T1000 (cell line): ENCODE measurements at regions not wholly inside any gene's neighbourhood (a gene's known extent, or its start where the extent isn't known, plus 50 kb on each side); places are given as distances from the start of the nearest gene placed in this dataset.

Experiments used
- DNase-seq: peaks from one replicate; lab custom pipeline; 2025; ENCODE audit warnings: mixed read lengths; lab: John Stamatoyannopoulos, UW

DNA sequence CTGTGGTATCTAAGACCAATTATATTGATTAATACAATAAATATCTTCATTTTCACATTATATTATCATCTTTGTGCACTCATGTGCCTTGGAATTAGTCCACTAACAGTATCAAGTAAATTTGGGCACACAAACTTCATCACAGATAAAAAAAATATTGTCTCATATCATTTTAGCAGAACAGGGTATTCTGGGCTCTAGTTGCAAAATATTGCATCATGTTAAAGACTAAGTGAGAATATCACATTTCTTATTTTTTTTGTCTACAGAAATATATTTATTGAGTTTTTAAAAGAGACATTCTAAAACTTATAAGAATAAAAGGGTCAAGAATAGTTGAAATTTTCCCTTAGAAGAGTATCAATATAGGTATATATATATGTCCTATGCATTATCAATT, 754.1 kb upstream of the MAN1A1 start:
- no peak for DNase-seq

- DNase-seq = no peak
Measured at GRCh38 chr6:120096696-120097260, 747.2 kb upstream of the MAN1A1 start.

DNA sequence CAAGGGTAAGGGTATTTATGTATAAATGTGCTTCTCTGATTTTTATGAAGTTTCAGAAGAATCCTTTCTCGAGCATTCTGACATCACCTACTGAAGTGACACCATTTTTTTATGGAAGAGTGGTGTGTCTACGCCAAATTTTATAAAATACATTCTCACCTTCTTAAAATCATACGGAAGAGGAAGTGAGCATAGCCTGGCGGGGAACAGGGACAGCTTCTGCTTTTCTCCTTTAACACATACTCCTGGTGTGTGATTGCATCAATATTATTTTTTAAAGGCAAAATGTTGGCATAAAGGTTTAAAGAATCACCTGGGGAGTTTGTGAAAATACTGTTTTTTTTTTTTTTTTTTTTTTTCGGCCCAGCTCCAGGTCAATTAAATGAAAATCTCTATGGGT, 733.6 kb upstream of the MAN1A1 start:
- no peak for DNase-seq

DNA sequence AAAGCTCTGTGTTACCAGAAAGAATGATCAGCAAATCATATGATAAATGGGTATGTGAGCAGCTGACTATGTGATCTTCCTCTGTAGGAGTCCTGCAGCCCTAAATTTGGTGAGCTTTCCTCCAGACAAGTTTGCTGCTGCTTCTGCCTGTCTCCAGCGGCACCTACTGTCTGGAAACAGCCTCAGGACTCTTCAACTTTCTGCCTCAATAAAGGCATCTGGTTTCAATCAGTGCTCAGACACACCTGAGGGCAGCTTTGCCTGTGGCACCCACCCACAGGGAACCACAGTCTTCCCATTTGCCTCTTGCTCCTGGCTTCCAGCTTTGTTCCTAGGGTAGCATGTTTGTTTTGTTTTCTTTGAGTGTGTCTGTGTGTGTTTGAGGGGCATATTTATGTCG, 727.9 kb upstream of the MAN1A1 start:
- no peak for DNase-seq

- no peak for DNase-seq
Measured at GRCh38 chr6:120058410-120058809, 708.8 kb upstream of the MAN1A1 start.

DNA sequence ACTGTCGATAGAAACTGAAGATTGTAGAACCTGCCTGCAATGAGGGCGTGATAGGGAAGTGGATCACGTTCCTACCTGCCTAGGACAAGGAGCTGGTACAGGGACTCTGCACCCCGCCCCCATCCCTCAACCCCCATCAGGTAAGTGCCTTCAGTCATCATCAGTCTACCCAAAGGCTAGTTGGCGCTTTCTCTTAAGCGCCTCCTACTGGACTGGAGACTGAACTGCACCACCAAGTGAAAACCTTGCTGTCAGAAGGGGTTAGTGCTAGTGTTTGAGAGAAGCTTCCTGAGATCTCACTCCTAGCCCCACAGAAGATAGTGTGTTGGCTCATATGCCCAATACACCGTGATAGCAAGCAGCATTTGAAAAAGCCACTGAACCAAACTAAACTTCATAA, 706.5 kb upstream of the MAN1A1 start:
- DNase-seq = no peak

DNA sequence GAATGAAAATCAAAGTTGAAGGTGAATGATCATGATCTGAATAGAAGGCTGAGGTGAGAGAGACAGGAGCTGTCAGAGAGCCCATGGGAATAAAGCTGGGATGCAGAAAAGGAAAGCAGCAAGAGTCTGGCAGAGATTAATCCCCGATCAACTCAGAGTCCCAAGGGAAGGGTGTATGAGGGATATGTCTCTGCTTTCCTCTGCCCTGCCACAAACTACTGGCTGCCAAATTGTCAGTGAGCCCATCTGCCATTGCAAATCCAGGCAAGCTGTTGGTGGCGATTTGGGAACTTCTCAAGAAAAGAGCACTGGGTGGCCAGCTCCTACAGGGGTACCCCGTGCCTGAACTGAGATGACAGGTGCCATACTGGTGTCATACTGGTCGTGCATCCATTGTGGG, 705.5 kb upstream of the MAN1A1 start:
- no peak for DNase-seq

DNA sequence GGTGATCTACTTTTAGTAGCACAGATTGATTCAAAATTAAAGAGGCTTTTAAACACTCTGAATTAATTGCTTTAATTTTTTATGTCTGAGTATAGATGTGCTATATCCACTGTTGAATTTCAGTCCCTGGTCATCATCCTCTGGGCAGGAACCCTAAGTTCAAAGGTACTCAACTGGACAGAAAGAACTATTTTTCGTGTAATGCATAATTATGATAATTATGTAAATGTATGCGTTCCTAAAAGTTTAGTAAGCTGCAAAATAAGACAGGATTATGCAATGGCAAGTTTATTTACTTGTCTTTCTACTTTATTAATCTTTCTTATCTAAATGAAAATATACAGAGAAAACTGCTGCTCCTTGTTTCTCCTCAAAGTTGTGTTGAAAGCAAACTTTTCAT, 690.1 kb upstream of the MAN1A1 start:
- no peak for DNase-seq

DNA sequence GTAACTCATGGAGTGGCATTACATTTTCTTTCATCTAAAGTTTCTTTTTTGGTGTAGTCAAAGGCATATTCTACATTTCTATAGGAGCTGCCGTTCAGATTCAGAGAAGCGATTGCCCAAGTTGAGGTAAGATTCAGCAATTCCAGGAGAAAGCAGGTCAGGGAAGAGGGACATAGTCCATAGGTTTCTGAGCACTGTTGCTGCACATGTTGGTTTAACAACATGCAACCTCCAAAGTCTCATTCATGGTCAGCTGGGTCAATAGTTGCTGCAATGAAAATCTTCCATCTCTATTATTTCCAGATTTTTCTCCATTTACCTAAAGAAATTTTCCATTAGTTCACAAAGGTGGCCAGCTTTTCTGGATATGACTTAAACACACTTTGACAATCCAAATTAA, 682.3 kb upstream of the MAN1A1 start:
- DNase-seq = no peak

DNA sequence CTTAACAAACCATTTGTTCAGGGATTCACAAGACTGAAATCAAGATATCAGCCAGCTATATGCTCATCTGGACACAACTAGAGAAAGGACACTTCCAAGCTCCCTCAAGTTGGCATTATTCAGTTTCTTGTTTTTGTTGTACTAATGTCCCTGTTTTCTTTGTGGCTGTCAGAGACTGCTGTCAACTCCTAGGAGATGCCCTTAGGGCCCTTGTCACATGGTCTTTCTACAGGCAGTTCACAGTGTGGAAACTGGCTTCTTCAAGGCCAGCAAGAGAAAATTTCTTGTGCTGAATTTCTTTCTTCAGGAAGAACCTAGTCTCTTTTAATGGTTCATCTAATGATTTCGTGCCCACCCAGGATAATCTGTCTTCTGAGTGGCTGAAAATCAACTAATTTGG, 677.2 kb upstream of the MAN1A1 start:
- no peak for DNase-seq

DNA sequence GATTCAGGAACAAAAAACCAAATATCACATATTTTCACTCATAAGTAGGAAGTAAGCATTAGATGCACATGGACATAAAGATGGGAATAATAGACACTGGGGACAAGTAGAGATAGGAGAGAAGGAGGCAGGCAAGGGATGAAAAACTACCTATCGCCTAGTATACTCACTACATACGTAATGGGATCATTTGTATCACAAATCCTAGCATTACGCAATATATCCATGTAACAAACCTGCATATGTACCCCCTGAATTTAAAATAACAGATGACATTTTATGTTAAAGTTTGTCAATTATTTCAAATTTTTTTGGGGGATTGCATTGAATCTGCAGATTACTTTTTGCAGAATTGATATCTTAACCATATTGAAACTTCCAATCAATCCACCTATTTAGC, 660.5 kb upstream of the MAN1A1 start:
- DNase-seq = no peak

DNA sequence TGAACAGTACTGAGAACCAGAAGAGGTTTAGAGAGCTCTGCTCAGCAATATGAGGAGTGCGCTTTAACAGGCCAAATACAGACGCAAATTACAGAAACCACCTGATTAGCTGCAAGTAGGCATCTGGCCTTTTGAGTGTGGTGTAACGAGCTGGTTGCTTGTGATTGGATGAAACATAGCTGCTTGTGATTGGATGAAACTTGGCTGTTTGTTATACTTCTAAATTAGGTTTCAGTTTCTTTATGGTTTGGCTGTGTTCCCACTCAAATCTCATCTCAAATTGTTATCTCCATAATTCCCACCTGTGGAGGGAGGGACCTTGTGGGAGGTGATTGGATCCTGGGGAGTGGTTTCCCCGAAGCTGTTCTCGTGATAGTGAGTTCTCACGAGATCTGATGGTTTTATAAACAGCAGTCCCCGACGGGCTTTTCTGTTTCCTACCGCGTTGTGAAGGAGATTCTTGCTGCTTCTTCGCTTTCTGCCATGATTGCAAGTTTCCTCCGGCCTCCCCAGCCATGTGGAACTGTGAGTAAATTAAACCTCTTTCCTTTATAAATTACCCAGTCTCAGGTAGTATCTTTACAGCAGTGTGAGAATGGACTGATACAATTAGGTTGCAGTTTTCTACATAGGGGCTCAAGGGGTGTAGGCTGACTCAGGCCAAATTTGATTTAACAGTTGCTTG, 655.9 kb upstream of the MAN1A1 start:
- DNase-seq = no peak

- no peak for DNase-seq
Measured at GRCh38 chr6:119986934-119987549, 637.5 kb upstream of the MAN1A1 start.

- DNase-seq = no peak
Measured at GRCh38 chr6:119985952-119986736, 636.6 kb upstream of the MAN1A1 start.

- DNase-seq = no peak
Measured at GRCh38 chr6:119980802-119981201, 631.2 kb upstream of the MAN1A1 start.

GRCh38 chr6:119979862-119980261, 630.3 kb upstream of the MAN1A1 start:
- DNase-seq = no peak

DNA sequence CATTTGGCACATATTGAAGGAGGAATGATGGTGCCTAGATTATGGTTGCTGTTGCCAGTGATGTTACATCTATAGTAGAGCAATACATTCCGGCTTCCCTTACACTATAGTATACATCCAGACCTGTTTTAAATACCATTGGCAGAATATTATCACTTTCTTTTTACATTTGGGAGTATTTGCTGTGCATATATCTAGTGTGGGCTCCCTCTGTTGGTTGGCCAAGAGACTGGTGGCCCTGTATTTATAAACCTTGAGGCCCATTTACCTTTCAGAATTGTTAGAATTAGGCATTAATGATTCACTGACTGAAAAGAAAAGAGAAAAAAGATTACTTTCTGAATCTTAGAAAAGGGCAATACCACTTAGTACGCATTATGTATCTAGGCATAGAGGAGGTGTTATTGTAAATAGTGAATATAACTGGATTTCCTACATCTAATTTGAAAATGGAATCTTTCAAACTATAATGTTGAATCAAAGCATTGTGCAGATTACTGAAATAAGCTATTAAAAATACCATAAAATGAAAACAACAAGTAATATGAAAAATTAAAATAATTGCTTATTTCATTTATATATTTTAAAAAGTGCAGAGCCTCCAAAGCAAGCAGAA, 628.8 kb upstream of the MAN1A1 start:
- no peak for DNase-seq

- DNase-seq = no peak
Measured at GRCh38 chr6:119974430-119975159, 625.0 kb upstream of the MAN1A1 start.

DNA sequence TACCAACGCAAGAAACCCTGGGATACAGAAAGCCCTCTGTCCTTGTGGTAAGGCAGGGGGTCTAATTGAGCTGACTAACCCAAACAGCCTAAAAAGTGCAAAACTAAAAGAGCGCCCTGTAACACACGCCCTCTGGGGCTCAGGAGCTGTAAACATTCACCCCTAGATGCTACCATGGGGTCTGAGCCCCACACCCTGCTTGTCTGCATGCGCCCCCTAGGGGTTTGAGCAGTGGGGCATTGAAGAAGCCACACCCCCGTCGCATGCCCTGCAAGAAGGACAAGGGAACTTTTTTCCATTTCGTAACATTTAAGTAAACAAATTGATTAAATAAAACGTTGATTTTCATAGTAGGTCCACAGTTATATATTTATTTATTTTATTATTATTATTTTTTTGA, 616.9 kb upstream of the MAN1A1 start:
- DNase-seq = no peak

DNA sequence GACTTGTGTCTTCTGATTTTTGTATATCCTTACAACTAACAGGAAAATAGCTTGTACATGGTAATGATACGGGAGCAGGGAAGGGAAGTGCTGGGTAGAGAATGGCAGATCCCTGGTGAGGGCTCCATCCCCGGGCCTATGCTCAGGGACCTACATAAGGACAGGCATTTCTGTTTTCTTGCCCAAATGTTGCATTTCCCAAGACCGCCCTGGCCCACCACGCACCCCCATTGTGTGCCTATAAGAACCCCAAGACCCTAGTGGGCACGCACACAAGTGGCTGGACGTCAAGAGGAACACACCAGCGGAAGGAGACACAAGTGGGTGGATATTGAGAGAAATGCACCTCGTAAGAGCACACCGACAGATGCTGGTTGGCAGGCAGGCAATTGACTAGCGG, 616.3 kb upstream of the MAN1A1 start:
- no peak for DNase-seq

- DNase-seq = no peak
Measured at GRCh38 chr6:119965008-119965407, 615.4 kb upstream of the MAN1A1 start.

- DNase-seq = no peak
Measured at GRCh38 chr6:119962505-119962904, 612.9 kb upstream of the MAN1A1 start.
